HG03575 (cell line): ENCODE measurements at regions not wholly inside any gene's neighbourhood (a gene's known extent, or its start where the extent isn't known, plus 50 kb on each side); places are given as distances from the start of the nearest gene placed in this dataset.

ENCODE experiments used
- ATAC-seq: cut with Tn5 transposase; IDR thresholded peaks from one replicate; pipeline ENCODE4 v1.9.1; 2021; ENCODE audit not compliant: unreplicated experiment, insufficient number of reproducible peaks, low FRiP score; ENCODE audit errors: extremely low read depth

DNA sequence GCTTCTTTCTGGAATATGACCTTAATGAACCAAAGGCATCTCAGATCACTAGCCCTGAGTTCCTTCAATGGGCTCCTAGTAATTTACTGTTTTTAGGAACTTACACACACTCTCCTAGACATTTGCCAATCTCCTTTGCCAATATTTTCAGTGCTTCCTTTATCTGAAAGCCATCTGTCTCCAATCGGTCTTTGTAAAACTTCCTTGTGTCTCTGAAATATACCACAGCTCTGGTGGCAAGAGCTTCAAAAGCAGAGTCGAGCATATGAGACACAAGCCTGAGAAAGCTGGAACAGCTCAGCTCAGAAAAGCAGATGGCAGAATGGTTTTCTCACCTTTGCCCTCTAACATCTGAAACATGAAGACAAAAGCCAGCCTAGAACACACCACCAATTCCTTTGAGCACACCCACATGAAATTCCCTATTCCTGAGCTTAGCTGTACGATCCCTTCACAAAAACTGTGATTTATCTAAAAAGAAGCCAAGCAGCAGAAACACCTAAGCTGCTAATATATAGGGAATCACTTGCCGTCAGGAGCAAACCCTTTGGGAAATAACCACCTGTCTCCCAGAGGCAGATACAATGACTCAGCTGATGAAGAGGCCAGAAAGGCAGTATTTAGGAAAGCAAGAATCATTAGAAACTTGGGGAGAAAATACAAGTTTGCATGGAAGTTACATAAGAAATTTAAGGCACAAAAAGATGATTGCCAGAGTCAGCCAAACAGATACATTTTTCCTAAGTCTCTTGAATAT lies 70.2 kb upstream of the ANK3 start:
- no peak for ATAC-seq

DNA sequence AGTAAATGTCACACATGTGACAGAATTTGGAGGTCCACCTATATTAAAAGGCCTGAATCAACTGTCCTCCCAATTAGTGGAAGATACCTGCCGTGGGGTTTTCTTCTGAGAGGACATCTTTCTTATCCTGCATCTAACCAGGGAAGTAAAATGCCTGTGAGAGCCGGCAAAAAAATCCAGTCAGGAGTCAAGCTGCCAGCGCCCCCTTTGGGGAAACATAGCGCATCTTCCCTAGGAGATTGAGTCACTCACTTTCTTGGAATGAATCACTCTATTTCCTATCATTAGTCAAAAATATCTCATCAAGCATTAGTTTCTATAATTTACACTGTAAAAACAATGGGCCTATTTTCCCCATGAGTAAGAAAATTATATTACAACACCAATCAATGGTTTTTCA lies 66.4 kb upstream of the ANK3 start:
- no peak for ATAC-seq

DNA sequence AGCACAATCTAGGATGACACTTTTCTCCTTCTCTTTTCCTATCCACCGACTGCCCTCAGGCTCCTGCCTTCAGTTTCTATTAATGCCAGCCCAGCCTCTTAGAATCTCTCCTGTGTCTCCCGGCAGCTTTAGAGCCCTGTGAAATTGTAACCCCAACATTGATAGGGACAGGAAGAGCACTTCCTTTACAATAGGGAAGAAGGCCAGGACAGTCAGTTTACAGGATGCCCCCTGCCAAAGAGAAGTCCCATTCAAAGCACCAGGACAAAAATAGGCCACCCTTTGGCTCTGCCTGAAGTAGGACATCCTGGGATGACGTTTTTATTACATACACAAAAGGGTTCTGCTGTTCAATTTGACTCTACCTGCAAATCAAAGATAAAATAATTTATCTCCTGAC lies 64.7 kb upstream of the ANK3 start:
- ATAC-seq: no peak

DNA sequence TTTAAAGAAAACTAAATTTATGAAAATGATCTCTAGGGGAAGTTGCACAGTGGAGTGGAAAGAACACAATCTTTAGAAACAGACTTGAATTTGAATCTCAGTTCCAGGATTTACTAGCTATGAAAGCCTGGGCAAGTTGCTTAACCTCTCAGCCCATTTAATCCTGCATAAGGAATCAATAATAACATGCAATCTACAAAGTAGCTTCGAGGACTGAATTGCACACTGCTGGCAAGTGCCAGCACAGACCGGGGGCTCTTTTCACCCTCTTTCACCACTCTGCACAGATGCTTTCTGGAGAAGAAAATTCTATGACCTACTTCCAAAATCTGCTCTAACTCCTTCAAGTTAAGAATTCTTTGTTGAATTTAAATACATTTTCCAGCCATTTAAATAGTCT lies 63.4 kb upstream of the ANK3 start:
- ATAC-seq: no peak

DNA sequence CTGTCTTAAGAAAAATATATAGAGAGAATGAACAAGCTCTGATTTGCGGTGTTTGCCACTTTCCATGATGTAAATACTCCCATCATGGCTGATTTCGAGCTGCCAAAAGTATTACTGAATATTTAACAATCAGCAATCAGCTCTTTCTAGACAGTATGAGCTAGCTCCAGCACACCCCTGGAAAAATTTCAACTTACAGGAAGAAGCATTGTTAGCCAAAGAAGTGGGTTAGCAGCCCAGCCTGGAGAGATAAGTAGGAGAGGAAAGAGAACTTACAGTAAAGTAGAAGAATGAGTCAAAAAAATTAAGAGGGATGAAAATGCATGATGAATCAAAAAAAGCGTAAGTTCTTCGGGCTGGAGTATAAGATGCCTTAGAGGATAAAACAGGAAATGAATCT lies 60.6 kb upstream of the ANK3 start:
- ATAC-seq: no peak

DNA sequence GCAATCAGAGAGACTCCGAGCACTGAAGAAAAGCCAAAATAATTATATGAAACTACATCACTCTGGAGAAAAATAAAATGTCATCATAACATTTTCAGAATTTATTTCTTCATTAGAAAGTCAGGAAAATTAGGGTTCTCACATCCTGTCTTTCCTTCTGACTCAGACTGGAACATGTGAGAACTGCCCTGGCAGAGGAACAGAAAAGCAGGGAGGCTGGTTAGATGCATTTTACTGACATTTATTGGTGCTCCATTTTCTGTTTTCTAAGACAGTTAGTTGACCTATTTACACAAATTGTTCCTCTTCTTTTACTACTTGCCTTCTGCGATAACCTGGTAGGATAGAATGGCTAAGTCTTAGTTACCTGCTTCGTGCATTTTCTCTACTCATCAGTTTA lies 58.6 kb upstream of the ANK3 start:
- ATAC-seq: no peak

DNA sequence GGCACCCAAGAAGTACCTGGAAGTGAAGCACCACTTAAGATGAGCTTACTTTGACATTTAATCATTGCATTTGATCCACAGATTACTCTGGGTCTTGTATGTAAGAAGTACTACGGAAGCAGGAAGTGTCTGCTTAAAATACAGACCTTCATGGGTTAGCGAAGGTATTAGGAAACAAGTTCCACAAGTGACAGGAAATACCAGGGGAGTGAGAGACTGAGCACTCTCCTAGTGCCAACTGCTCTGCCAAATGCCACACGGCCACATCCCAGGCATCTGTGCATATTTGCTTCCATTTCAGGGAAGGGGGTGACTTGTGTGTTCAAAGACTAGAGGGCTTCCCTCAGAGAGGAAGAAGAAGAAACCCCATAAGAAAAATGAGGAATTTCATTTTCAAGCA lies 57.2 kb upstream of the ANK3 start:
- no peak for ATAC-seq

DNA sequence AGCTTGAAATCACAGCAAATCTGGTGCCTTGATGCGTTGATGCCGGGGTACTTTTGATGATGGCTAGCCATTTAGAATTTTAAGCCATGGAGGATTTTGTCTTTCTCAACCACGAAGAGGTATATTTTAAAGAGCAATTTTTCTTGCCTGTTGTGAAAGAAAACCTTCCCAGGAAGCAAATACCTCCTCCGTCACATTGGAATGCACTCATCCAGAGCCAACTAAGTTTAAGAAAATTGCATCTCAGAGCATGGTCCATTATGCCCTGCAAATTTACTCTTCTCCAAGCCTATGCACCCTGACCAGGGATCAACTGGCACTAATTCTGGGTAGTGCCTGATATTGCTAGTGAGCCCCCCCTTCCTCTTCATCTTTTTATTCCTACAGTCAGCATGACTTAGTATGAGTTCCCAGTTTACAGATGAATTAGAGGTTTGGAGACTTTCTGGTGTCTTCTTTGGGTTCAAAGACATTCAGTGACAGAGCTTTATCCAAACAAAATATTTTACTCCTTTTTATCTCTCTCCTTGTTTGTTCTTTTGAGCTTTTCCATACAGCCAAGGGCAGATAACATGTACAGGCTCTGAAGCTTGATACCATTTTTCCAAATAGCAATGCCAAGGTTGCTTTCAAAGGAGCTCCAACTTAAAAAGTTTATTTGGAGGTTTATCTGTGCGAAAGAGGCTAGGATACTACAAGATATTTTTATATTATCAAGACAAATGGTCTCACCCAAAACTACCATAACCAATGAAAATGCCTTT lies 56.6 kb upstream of the ANK3 start:
- ATAC-seq: no peak

DNA sequence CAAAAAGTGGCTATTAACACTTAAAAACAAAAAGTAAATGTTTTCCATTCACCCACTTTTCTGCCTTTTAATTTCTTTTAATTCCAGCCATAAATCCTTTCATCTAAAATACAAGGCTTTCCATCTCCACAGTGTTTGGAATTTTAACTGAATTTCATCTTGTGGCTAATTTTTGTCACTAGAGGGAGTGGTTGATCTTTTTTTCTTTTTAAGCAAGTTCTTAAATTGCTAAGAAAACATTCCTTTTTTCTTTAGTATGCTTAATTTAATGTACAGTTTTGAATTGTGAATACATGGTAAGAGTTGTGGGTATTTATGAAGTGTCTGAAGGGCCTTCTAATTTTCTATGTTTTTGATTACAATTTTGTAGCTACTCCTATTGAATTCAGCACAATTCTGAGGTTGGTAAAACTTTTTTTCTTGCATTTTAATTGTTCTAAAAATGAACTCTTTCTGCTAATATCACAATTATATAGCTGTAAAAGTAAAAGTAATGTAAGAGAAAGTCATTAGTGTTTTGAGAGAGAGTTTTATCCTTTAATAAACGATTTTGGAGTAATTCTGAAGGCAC lies 54.9 kb upstream of the ANK3 start:
- ATAC-seq: no peak

DNA sequence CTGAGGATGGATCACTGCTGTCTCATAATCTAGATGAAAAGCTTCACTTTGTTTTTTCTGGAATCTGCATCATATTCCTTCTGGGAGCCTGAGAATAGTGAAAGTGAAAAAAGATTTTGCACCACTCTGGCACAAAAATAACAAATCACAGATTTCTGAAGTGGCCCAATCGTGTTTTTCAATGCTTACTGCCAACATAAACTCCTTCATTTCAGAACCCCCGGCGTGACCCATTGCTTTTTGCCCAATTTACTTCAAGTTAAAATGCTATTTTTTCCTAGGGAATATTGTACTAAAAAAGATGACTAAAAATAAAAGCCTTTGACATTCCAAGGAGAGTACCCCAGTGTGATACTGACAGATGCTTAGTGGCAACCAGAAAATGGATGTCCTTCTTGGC lies 53.7 kb upstream of the ANK3 start:
- ATAC-seq: no peak

DNA sequence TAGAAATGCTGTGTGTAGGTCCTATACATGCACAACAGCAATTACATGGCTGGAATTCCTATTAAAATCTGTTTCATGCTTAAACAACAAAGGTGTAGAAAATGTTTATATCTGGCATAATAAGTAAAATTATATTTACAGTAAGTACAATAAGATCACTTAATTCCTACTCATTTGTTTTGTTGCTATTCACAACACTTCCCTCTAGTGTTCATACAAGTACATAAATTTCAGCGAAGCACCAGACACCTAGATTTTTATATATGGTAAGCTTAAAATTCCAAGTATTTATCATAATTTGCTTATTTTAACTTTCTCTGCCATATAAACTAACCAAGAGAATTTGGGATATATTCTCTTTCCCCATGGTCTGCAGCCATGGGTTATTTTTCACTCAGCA lies 51.8 kb upstream of the ANK3 start:
- no peak for ATAC-seq

DNA sequence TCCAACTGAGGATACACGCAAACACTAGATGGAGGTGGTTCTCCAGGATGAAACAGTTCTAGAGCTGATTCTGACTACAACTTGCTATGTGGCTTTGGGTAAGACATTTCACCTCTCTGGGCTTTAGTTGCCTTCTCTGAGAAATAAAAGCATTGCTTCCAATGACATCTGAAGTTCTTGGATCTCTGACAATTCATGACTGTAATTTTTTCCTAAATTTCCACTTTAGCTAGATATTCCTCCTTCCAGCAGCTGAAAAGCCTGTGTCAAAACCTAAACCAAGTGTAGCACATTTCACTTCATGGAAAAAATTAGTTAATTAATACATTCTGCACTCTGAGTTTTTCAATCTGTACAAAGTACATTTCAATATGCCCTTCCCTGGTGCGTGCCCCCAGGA lies 50.0 kb upstream of the ANK3 start:
- ATAC-seq: no peak
